Esophagus muscularis mucosa (tissue), 3 donors: ENCODE measurements at regions not wholly inside any gene's neighbourhood (a gene's known extent, or its start where the extent isn't known, plus 50 kb on each side); places are given as distances from the start of the nearest gene placed in this dataset.

ENCODE experiments used
- POLR2A ChIP-seq: fragments of 450-650 bp; IDR thresholded peaks from one replicate; pipeline ENCODE4 v1.6.1; 2017; ENCODE audit warnings: antibody characterized with exemption, moderate library complexity, mild to moderate bottlenecking, low read depth
- TF ChIP-seq, protein P1 (sequence below), 3 experiments: fragments of 200-600 bp in 2 of 3; fragments of 450-650 bp in 1 of 3; sonication (generic) in 2 of 3; IDR thresholded peaks; one replicate each; pipeline ENCODE4 v1.5.1; 2017 to 2019; ENCODE audit warnings: antibody characterized with exemption in 3 of 3, mild to moderate bottlenecking in 2 of 3, moderate library complexity in 1 of 3

- TF ChIP-seq, protein P1, sequence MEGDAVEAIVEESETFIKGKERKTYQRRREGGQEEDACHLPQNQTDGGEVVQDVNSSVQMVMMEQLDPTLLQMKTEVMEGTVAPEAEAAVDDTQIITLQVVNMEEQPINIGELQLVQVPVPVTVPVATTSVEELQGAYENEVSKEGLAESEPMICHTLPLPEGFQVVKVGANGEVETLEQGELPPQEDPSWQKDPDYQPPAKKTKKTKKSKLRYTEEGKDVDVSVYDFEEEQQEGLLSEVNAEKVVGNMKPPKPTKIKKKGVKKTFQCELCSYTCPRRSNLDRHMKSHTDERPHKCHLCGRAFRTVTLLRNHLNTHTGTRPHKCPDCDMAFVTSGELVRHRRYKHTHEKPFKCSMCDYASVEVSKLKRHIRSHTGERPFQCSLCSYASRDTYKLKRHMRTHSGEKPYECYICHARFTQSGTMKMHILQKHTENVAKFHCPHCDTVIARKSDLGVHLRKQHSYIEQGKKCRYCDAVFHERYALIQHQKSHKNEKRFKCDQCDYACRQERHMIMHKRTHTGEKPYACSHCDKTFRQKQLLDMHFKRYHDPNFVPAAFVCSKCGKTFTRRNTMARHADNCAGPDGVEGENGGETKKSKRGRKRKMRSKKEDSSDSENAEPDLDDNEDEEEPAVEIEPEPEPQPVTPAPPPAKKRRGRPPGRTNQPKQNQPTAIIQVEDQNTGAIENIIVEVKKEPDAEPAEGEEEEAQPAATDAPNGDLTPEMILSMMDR (IDR thresholded peaks at IDR 0.05) = no peak
- TF ChIP-seq POLR2A = no peak
Observed at GRCh38 chr4:38600575-38600974, 63.4 kb upstream of the KLF3 start.
